ENCODE measurements at regions not wholly inside any gene's neighbourhood (a gene's known extent, or its start where the extent isn't known, plus 50 kb on each side); places are given as distances from the start of the nearest gene placed in this dataset.

- no peak for TF ChIP-seq CTCF (IDR thresholded peaks at IDR 0.05)
- no peak for TF ChIP-seq POLR2AphosphoS5 (IDR thresholded peaks at IDR 0.05)
These were observed 234.5 kb upstream of the COPS8 start for GRCh38 chr2:236851187-236851586.
